C4-2B (cell line): ENCODE measurements at regions not wholly inside any gene's neighbourhood (a gene's known extent, or its start where the extent isn't known, plus 50 kb on each side); places are given as distances from the start of the nearest gene placed in this dataset.

ENCODE experiments used
- CTCF ChIP-seq: fragments of 450-650 bp; conservative IDR thresholded peaks from 2 replicates; pipeline ENCODE4 v1.5.1; 2017; ENCODE audit warnings: mild to moderate bottlenecking
- ZFX ChIP-seq: fragments of 450-650 bp; IDR thresholded peaks from 2 replicates; pipeline ENCODE4 v1.6.1; 2017

- no peak for TF ChIP-seq CTCF
- TF ChIP-seq ZFX, result no peak
Measured at GRCh38 chr16:6846452-6846851, 486.2 kb upstream of the RBFOX1 start.
